ENCODE measurements at regions not wholly inside any gene's neighbourhood (a gene's known extent, or its start where the extent isn't known, plus 50 kb on each side); places are given as distances from the start of the nearest gene placed in this dataset.

DNA sequence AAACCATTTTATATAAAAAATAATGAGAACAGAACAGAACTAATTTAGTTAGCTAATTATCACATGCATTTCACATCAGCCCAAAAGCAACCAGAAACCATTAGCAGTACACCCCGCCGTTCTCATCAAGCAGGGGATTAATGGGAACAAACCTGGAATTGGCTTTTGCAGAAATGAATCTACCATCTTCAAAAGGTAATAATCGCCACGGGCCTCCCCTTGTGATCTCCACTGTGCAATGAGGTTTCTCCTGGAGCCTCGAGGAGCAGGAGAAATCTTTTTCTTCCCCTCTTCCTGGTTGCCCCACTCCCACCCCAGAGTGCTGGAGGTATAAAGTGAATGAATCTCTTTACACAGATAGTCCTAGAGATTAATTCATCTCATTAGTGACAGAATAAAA is 1003.5 kb downstream of the AGBL1 start:
- no peak overlapping the region for H3K56ac ChIP-seq (replicated peaks; ENCODE audit: insufficient read length, low read depth, low read length)
- no peaks in the 10 kb centered on the region for H3K36me3 ChIP-seq (ENCODE audit: control insufficient read depth in 2 of 4, insufficient read depth in 4 of 4, low read length in 3 of 4)
- no peaks in the 10 kb centered on the region for H3K9me3 ChIP-seq (ENCODE audit: insufficient read depth in 2 of 2, low read depth in 1 of 2, low read length in 1 of 2)
- H3K23ac ChIP-seq (ENCODE audit: insufficient read length) = no peak overlapping the region
- H3K18ac ChIP-seq (ENCODE audit: extremely low read depth, low read length) = no peak overlapping the region
- TF ChIP-seq BCL11A (IDR thresholded peaks at IDR 0.05; ENCODE audit: low read depth in 2 of 2, low read length in 2 of 2) (no peak), BRCA1 (IDR thresholded peaks at IDR 0.05; ENCODE audit: low read depth, low read length) (no peak), RNF2 (IDR thresholded peaks at IDR 0.05; ENCODE audit: borderline replicate concordance, low read depth, low read length, missing control alignments, poor library complexity, severe bottlenecking) (no peak), TAF7 (optimal IDR thresholded peaks at IDR 0.05; ENCODE audit: borderline replicate concordance, low read depth, low read length) (no peak), RAD21 (IDR thresholded peaks at IDR 0.05 in 1 of 2, conservative IDR thresholded peaks at IDR 0.05 in 1 of 2; ENCODE audit: low read depth in 2 of 2, low read length in 2 of 2) (no peak), BACH1 (IDR thresholded peaks at IDR 0.05; ENCODE audit: low read length) (no peak)
- no peak overlapping the region for H2AFZ ChIP-seq (ENCODE audit: low read length)
- ChIA-PET POLR2A (ENCODE audit: partially characterized antibody) (no interaction called here), CTCF (ENCODE audit: partially characterized antibody) (interaction anchor here (0.9 kb wide), 1 partner anchor 522 kb away, joined by 3 read pairs; no protein-coding TSS in a partner anchor)
- no peak overlapping the region for H4K5ac ChIP-seq (ENCODE audit: insufficient read length, low read depth, low read length)
- H3K4me1 ChIP-seq (replicated peaks in 1 of 4; ENCODE audit: control insufficient read depth in 3 of 4, insufficient read depth in 4 of 4, low read length in 3 of 4) = 0 out of 7 replicates have a peak, but pooled peaks cover 0 to 4% (median 0%) of the 10 kb centered on the region in 4 experiments
- H3K4me2 ChIP-seq (ENCODE audit: insufficient read depth in 1 of 2, low read depth in 2 of 2, low read length in 2 of 2) = no peak overlapping the region
- no peak for DNase-seq (ENCODE audit: low read depth in 1 of 2, low spot score in 2 of 2)
- 94% methylated on average over 5 of the region's 5 CpGs; no CpG with 5 or more reads in 1 of the 2 experiments for WGBS, 2 experiments (ENCODE audit: extremely low coverage in 1 of 2, insufficient coverage in 1 of 2, insufficient read length in 1 of 2, insufficient replicate concordance in 2 of 2, low coverage in 1 of 2, low lambda C conversion rate in 2 of 2, missing lambda C conversion rate in 1 of 2)
- H3K9ac ChIP-seq (replicated peaks in 1 of 4; ENCODE audit: extremely low read depth in 1 of 4, low read depth in 3 of 4, low read length in 3 of 4) = no peak overlapping the region
- H3K27ac ChIP-seq (ENCODE audit: low read depth, low read length) = no peak overlapping the region
- no peak overlapping the region for H2BK15ac ChIP-seq (ENCODE audit: low read length)
- no peak overlapping the region for H3K14ac ChIP-seq (ENCODE audit: insufficient read length)
- H2BK12ac ChIP-seq (ENCODE audit: low read depth, low read length) = no peak overlapping the region
- no peak overlapping the region for H2AK5ac ChIP-seq (ENCODE audit: low read depth, low read length)
- no peaks in the 10 kb centered on the region for H4K20me1 ChIP-seq (replicated peaks in 1 of 2; ENCODE audit: control insufficient read depth in 1 of 2, insufficient read depth in 2 of 2, low read length in 2 of 2)
- no peak overlapping the region for H4K8ac ChIP-seq (ENCODE audit: extremely low read depth, insufficient read depth, low read length)
- no peak for FAIRE-seq
- H4K91ac ChIP-seq (replicated peaks; ENCODE audit: insufficient read length, low read length) = no peak overlapping the region
- no peak overlapping the region for H3K4me3 ChIP-seq (ENCODE audit: extremely low read depth in 1 of 4, insufficient read depth in 2 of 4, low read depth in 3 of 4, low read length in 4 of 4)
- no peaks in the 10 kb centered on the region for H3K27me3 ChIP-seq (replicated peaks in 1 of 4; ENCODE audit: control insufficient read depth in 3 of 4, extremely low read depth in 1 of 4, insufficient read depth in 3 of 4, low read length in 3 of 4)
- H3K79me2 ChIP-seq (ENCODE audit: control insufficient read depth in 1 of 2, insufficient read depth in 2 of 2, low read length in 2 of 2) = no peaks in the 10 kb centered on the region
- no peak overlapping the region for H2BK120ac ChIP-seq (replicated peaks; ENCODE audit: low read depth, low read length)
- no peaks in the 10 kb centered on the region for H3K23me2 ChIP-seq (ENCODE audit: low read depth, low read length)
- H2BK20ac ChIP-seq (ENCODE audit: low read length) = no peak overlapping the region
- no peaks in the 10 kb centered on the region for H3K79me1 ChIP-seq (ENCODE audit: low read depth, low read length)
- no peak overlapping the region for H3K4ac ChIP-seq (replicated peaks; ENCODE audit: insufficient read length, low read depth, low read length)
- H2BK5ac ChIP-seq (ENCODE audit: low read depth, low read length) = no peak overlapping the region
